NCI-H2107 (cell line): ENCODE measurements at regions not wholly inside any gene's neighbourhood (a gene's known extent, or its start where the extent isn't known, plus 50 kb on each side); places are given as distances from the start of the nearest gene placed in this dataset.

Experiments
- DNase-seq: peaks from one replicate; lab custom pipeline; 2025; lab: John Stamatoyannopoulos, UW

- no peak for DNase-seq
These were observed 788.9 kb upstream of the ARRDC4 start for GRCh38 chr15:97171556-97171955.

- DNase-seq: no peak
These were observed 785.5 kb upstream of the ARRDC4 start for GRCh38 chr15:97174886-97175540.

- no peak for DNase-seq
These were observed 783.3 kb upstream of the ARRDC4 start for GRCh38 chr15:97177151-97177577.

- DNase-seq: no peak
These were observed 777.9 kb upstream of the ARRDC4 start for GRCh38 chr15:97182581-97182980.

GRCh38 chr15:97189162-97189780 is 771.2 kb upstream of the ARRDC4 start:
- DNase-seq: no peak

GRCh38 chr15:97194750-97195149 is 765.8 kb upstream of the ARRDC4 start:
- DNase-seq: no peak

GRCh38 chr15:97196048-97197014 is 764.2 kb upstream of the ARRDC4 start:
- no peak for DNase-seq

- no peak for DNase-seq
These were observed 761.0 kb upstream of the ARRDC4 start for GRCh38 chr15:97199393-97200051.

GRCh38 chr15:97200161-97200560 is 760.3 kb upstream of the ARRDC4 start:
- no peak for DNase-seq

- no peak for DNase-seq
These were observed 750.2 kb upstream of the ARRDC4 start for GRCh38 chr15:97210277-97210676.

- no peak for DNase-seq
These were observed 744.9 kb upstream of the ARRDC4 start for GRCh38 chr15:97215629-97216028.

GRCh38 chr15:97224191-97224641 is 736.3 kb upstream of the ARRDC4 start:
- DNase-seq: no peak

- peak; percentile 10 for DNase-seq
These were observed 725.5 kb upstream of the ARRDC4 start for GRCh38 chr15:97234851-97235610.

- no peak for DNase-seq
These were observed 724.9 kb upstream of the ARRDC4 start for GRCh38 chr15:97235611-97235985.

- DNase-seq: no peak
These were observed 724.4 kb upstream of the ARRDC4 start for GRCh38 chr15:97236140-97236539.

GRCh38 chr15:97237160-97237559 is 723.3 kb upstream of the ARRDC4 start:
- DNase-seq: no peak

- DNase-seq: no peak
These were observed 712.1 kb upstream of the ARRDC4 start for GRCh38 chr15:97248376-97248775.

- no peak for DNase-seq
These were observed 700.6 kb upstream of the ARRDC4 start for GRCh38 chr15:97259943-97260342.

- DNase-seq: no peak
These were observed 659.3 kb upstream of the ARRDC4 start for GRCh38 chr15:97301166-97301565.

GRCh38 chr15:97316362-97316761 is 644.1 kb upstream of the ARRDC4 start:
- no peak for DNase-seq

- DNase-seq: no peak
These were observed 643.3 kb upstream of the ARRDC4 start for GRCh38 chr15:97317163-97317562.
